AG04450 (cell line): ENCODE measurements at regions not wholly inside any gene's neighbourhood (a gene's known extent, or its start where the extent isn't known, plus 50 kb on each side); places are given as distances from the start of the nearest gene placed in this dataset.
A peak's percentile ranks its signal among the peaks of the same experiment; 100 is the strongest.
"Not testable (repeated sequence)": the region's sequence is repeated elsewhere in the genome, so short reads cannot be mapped to it uniquely, and the experiment has no call there.

ENCODE experiments used
- CTCF ChIA-PET: fragments of 300-600, 350-600 bp; formaldehyde crosslinking; extraction: SDS; loops from one replicate; lab custom pipeline; 2022; ENCODE audit warnings: antibody characterized with exemption, inconsistent platforms; lab: Charles Lee
- POLR2A ChIA-PET: fragments of 350-600 bp; formaldehyde crosslinking; extraction: SDS; loops from one replicate; lab custom pipeline; 2021; ENCODE audit warnings: antibody characterized with exemption, inconsistent platforms; lab: Yijun Ruan, JAX
- DNase-seq: peaks from one replicate; pipeline ENCODE4 v3.0.0-alpha.2; 2011; ENCODE audit warnings: low read depth, low spot score
- H3K27ac ChIP-seq: one replicate; pipeline ENCODE4 v1.5.1; 2012; ENCODE audit warnings: low read depth, low read length, control low read depth
- H3K27me3 ChIP-seq: one replicate; pipeline ENCODE4 v1.6.0; 2012; ENCODE audit warnings: low read length; ENCODE audit not compliant: control insufficient read depth, insufficient read depth
- H3K4me3 ChIP-seq: 2 replicates; pipeline ENCODE4 v1.5.1; 2011; ENCODE audit warnings: mild to moderate bottlenecking, low read depth, low read length, control low read depth
- H3K9me3 ChIP-seq: 2 replicates; pipeline ENCODE4 v1.5.1; 2012; ENCODE audit warnings: low read length; ENCODE audit not compliant: control insufficient read depth, insufficient read depth
- CTCF ChIP-seq: IDR thresholded peaks from 2 replicates; pipeline ENCODE4 v1.5.1; 2011; ENCODE audit warnings: low read depth, low read length, control low read depth, inconsistent platforms

- peaks cover 3% of the 10 kb centered on the region for H3K27me3 ChIP-seq
- ChIA-PET CTCF (no interaction called here), POLR2A (no interaction called here)
- no peak overlapping the region for H3K27ac ChIP-seq
- no peaks in the 10 kb centered on the region for H3K9me3 ChIP-seq
- no peak for TF ChIP-seq CTCF
- no peak overlapping the region for H3K4me3 ChIP-seq
- no peak for DNase-seq
Measured at GRCh38 chr1:185549906-185550305, 184.3 kb upstream of the HMCN1 start.

GRCh38 chr1:185546029-185546428 lies 188.2 kb upstream of the HMCN1 start:
- Histone ChIP-seq H3K27ac (no peak overlapping the region), H3K9me3 (no peaks in the 10 kb centered on the region), H3K4me3 (no peak overlapping the region), H3K27me3 (peaks cover 3% of the 10 kb centered on the region)
- TF ChIP-seq CTCF: no peak
- CTCF ChIA-PET: interaction anchor here (2.5 kb wide), 1 partner anchor 50 kb away, joined by 16 read pairs; no protein-coding TSS in a partner anchor
- no peak for DNase-seq
- POLR2A ChIA-PET: no interaction called here

- POLR2A ChIA-PET: interaction anchor here (0.7 to 1.1 kb wide), 4 partner anchors 18 to 687 kb away, joined by 3 to 4 read pairs (median 4); partner anchors contain the start of gene IVNS1ABP
- Histone ChIP-seq H3K4me3 (no peak overlapping the region), H3K27me3 (no peaks in the 10 kb centered on the region), H3K9me3 (no peaks in the 10 kb centered on the region), H3K27ac (no peak overlapping the region)
- peak; percentile 37 for DNase-seq
- CTCF ChIA-PET: interaction anchor here (0.7 to 1.1 kb wide), 5 partner anchors 11 to 664 kb away, joined by 3 to 5 read pairs (median 4); no protein-coding TSS in a partner anchor
- no peak for TF ChIP-seq CTCF
Measured at GRCh38 chr1:185541871-185542301, 192.3 kb upstream of the HMCN1 start.

GRCh38 chr1:185540295-185540694 lies 193.9 kb upstream of the HMCN1 start:
- Histone ChIP-seq H3K27ac (no peak overlapping the region), H3K9me3 (no peaks in the 10 kb centered on the region), H3K4me3 (no peak overlapping the region), H3K27me3 (no peaks in the 10 kb centered on the region)
- TF ChIP-seq CTCF: no peak
- DNase-seq: no peak
- ChIA-PET CTCF (interaction anchor here (1.1 kb wide), 1 partner anchor 19 kb away, joined by 3 read pairs; no protein-coding TSS in a partner anchor), POLR2A (no interaction called here)

- no peak for DNase-seq
- H3K9me3 ChIP-seq: no peaks in the 10 kb centered on the region
- ChIA-PET POLR2A (no interaction called here), CTCF (interaction anchor here (1.1 kb wide), 1 partner anchor 20 kb away, joined by 3 read pairs; no protein-coding TSS in a partner anchor)
- no peak overlapping the region for H3K4me3 ChIP-seq
- TF ChIP-seq CTCF: no peak
- H3K27ac ChIP-seq: no peak overlapping the region
- no peaks in the 10 kb centered on the region for H3K27me3 ChIP-seq
Measured at GRCh38 chr1:185539277-185539943, 194.8 kb upstream of the HMCN1 start.

GRCh38 chr1:185538309-185538898 lies 195.8 kb upstream of the HMCN1 start:
- DNase-seq, H3K4me3 ChIP-seq, CTCF ChIA-PET, H3K27me3 ChIP-seq, H3K9me3 ChIP-seq, H3K27ac ChIP-seq: not testable (repeated sequence)
- POLR2A ChIA-PET: interaction anchor here (0.7 kb wide), 1 partner anchor 76 kb away, joined by 3 read pairs; no protein-coding TSS in a partner anchor
